Body of pancreas (tissue), 4 donors: ENCODE measurements at regions not wholly inside any gene's neighbourhood (a gene's known extent, or its start where the extent isn't known, plus 50 kb on each side); places are given as distances from the start of the nearest gene placed in this dataset.
"Not testable (repeated sequence)": the region's sequence is repeated elsewhere in the genome, so short reads cannot be mapped to it uniquely, and the experiment has no call there.

Source experiments
- ATAC-seq: fragments of 150-250 bp; one replicate; pipeline ENCODE4 v1.9.1; 2016
- DNase-seq, 4 donors: peaks; one replicate each; pipeline ENCODE4 v3.0.0-alpha.2; 2019
- H3K27ac ChIP-seq, 4 donors: fragments of 200-600 bp; sonication (generic); 1 replicate in 3 of 4; 2 replicates in 1 of 4; pipeline versions ENCODE4 v1.5.1 to v1.6.1; 2016 to 2019; ENCODE audit warnings: mild to moderate bottlenecking in 1 of 4, mixed read lengths in 1 of 4, moderate library complexity in 1 of 4
- H3K27me3 ChIP-seq, 2 donors: fragments of 200-600 bp; sonication (generic); one replicate each; pipeline ENCODE4 v1.6.0; 2016; ENCODE audit warnings: mild to moderate bottlenecking in 1 of 2
- H3K36me3 ChIP-seq, 2 donors: fragments of 200-600 bp; sonication (generic); replicated peaks in 1 of 2; 2 replicates each; pipeline ENCODE4 v1.5.1; 2016; ENCODE audit warnings: low read depth in 2 of 2; ENCODE audit not compliant: insufficient read depth in 1 of 2
- H3K4me1 ChIP-seq: fragments of 200-600 bp; sonication (generic); one replicate; pipeline ENCODE4 v1.6.0; 2016
- H3K4me3 ChIP-seq, 2 donors: fragments of 200-600 bp; sonication (generic); 1 replicate in 1 of 2; 2 replicates in 1 of 2; pipeline ENCODE4 v1.5.1; 2016 to 2019
- H3K9me3 ChIP-seq, 3 donors: fragments of 200-600 bp; sonication (generic); 1 replicate in 2 of 3; 2 replicates in 1 of 3; pipeline ENCODE4 v1.5.1; 2016
- CTCF ChIP-seq, 7 experiments: fragments of 450-650 bp in 4 of 7; fragments of 200-600 bp in 3 of 7; sonication (generic) in 3 of 7; IDR thresholded peaks; one replicate each; pipeline ENCODE4 v1.5.1; 2016 to 2019; ENCODE audit warnings: antibody characterized with exemption in 7 of 7
- POLR2A ChIP-seq, 3 donors: fragments of 450-650 bp; IDR thresholded peaks; one replicate each; pipeline ENCODE4 v1.6.1; 2016; ENCODE audit warnings: antibody characterized with exemption in 3 of 3, mild to moderate bottlenecking in 2 of 3
- WGBS, 2 donors: methylation state at CpG; one replicate each; pipeline ENCODE4 v1.1.5; 2017; 5-methylcytosine and 5-hydroxymethylcytosine counted together
- intact Hi-C: fragments of 100-400 bp; cut with DNase I; formaldehyde crosslinking; loops from one replicate; pipeline ENCODE4 v1.15.1; 2023

GRCh38 chr10:8665322-8665721, 610.8 kb downstream of the GATA3 start:
- WGBS, 2 donors = 45 to 53% methylated on average over 2 of the region's 2 CpGs
- no peaks in the 10 kb centered on the region for H3K27me3 ChIP-seq
- H3K4me3 ChIP-seq = no peak overlapping the region
- TF ChIP-seq POLR2A (IDR thresholded peaks at IDR 0.05) = no peak
- no peak for TF ChIP-seq CTCF (IDR thresholded peaks at IDR 0.05)
- no peaks in the 10 kb centered on the region for H3K9me3 ChIP-seq
- intact Hi-C loops = no loop called here
- H3K27ac ChIP-seq = no peak overlapping the region
- H3K36me3 ChIP-seq = no peaks in the 10 kb centered on the region
- DNase-seq (no peak), ATAC-seq (no peak)
- no peaks in the 10 kb centered on the region for H3K4me1 ChIP-seq

- H3K9me3 ChIP-seq = peaks cover 0 to 4% (median 0%) of the 10 kb centered on the region in 3 donors
- ATAC-seq (no peak), DNase-seq (no peak)
- intact Hi-C loops = no loop called here
- no peaks in the 10 kb centered on the region for H3K4me1 ChIP-seq
- no peak for TF ChIP-seq POLR2A (IDR thresholded peaks at IDR 0.05)
- TF ChIP-seq CTCF (IDR thresholded peaks at IDR 0.05) = no peak
- 37 to 53% methylated on average over 2 of the region's 2 CpGs for WGBS, 2 donors
- no peaks in the 10 kb centered on the region for H3K27me3 ChIP-seq
- no peak overlapping the region for H3K27ac ChIP-seq
- no peaks in the 10 kb centered on the region for H3K36me3 ChIP-seq
- H3K4me3 ChIP-seq = no peak overlapping the region
Measured at GRCh38 chr10:8670461-8670860, 616.0 kb downstream of the GATA3 start.

- no peak for ATAC-seq
- intact Hi-C loops = no loop called here
- H3K27me3 ChIP-seq = no peaks in the 10 kb centered on the region
- no peaks in the 10 kb centered on the region for H3K36me3 ChIP-seq
- 74 to 87% methylated on average over 3 of the region's 3 CpGs for WGBS, 2 donors
- H3K9me3 ChIP-seq = peaks cover 0 to 4% (median 0%) of the 10 kb centered on the region in 3 donors
- TF ChIP-seq POLR2A (IDR thresholded peaks at IDR 0.05) = no peak
- no peak for TF ChIP-seq CTCF (IDR thresholded peaks at IDR 0.05)
- no peaks in the 10 kb centered on the region for H3K4me1 ChIP-seq
- H3K4me3 ChIP-seq = no peak overlapping the region
- DNase-seq = no peak
- no peak overlapping the region for H3K27ac ChIP-seq
Measured at GRCh38 chr10:8674230-8674629, 619.7 kb downstream of the GATA3 start.

- 42 to 45% methylated on average over 6 of the region's 6 CpGs for WGBS, 2 donors
- intact Hi-C loops = no loop called here
- Histone ChIP-seq H3K4me1 (no peaks in the 10 kb centered on the region), H3K36me3 (no peaks in the 10 kb centered on the region), H3K4me3 (no peak overlapping the region), H3K27ac (no peak overlapping the region), H3K9me3 (no peaks in the 10 kb centered on the region), H3K27me3 (no peaks in the 10 kb centered on the region)
- no peak for TF ChIP-seq POLR2A (IDR thresholded peaks at IDR 0.05)
- TF ChIP-seq CTCF (IDR thresholded peaks at IDR 0.05) = no peak
- no peak for ATAC-seq
- DNase-seq = no peak
Measured at GRCh38 chr10:8677642-8678041, 623.2 kb downstream of the GATA3 start.

- DNase-seq, H3K27ac ChIP-seq, intact Hi-C loops, H3K4me3 ChIP-seq, H3K4me1 ChIP-seq, ATAC-seq, H3K9me3 ChIP-seq, H3K36me3 ChIP-seq, H3K27me3 ChIP-seq: not testable (repeated sequence)
- 78 to 80% methylated on average over 3 of the region's 3 CpGs for WGBS, 2 donors
Measured at GRCh38 chr10:8684916-8685315, 630.4 kb downstream of the GATA3 start.
